ENCODE measurements at regions not wholly inside any gene's neighbourhood (a gene's known extent, or its start where the extent isn't known, plus 50 kb on each side); places are given as distances from the start of the nearest gene placed in this dataset.

DNA sequence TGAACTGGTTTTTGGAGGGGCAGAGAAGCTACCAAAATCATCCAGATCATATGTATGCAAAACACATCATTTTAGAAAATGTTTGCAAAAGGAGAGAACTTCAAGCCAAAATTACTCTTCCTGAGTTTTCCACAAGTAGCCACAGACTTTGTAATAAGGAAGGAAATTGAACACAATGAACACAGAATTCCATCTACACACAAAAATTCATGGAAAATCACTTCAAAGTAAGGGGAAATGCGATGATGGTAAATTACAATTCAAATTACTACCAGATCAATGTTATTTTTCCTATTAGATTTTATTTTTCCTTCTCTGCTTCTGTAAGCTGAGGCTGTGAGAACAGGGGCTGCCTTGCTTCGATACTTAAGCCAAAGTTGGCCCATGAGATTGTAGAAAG, 172.1 kb upstream of the ARL4C start:
- Histone ChIP-seq H3K36me3 (ENCODE audit: control insufficient read depth in 1 of 2, insufficient read depth in 2 of 2, low read length in 2 of 2) (no peaks in the 10 kb centered on the region), H3K4me1 (ENCODE audit: control insufficient read depth in 1 of 2, insufficient read depth in 2 of 2, low read length in 2 of 2) (no peaks in the 10 kb centered on the region), H3K27me3 (ENCODE audit: low read depth, low read length) (no peaks in the 10 kb centered on the region), H3K27ac (ENCODE audit: low read length) (no peak overlapping the region), H3K9me3 (ENCODE audit: control insufficient read depth in 1 of 2, low read length in 2 of 2) (peaks cover 0 to 9% of the 10 kb centered on the region in 2 donors), H3K4me3 (ENCODE audit: low read depth in 1 of 2, low read length in 2 of 2) (no peak overlapping the region)

DNA sequence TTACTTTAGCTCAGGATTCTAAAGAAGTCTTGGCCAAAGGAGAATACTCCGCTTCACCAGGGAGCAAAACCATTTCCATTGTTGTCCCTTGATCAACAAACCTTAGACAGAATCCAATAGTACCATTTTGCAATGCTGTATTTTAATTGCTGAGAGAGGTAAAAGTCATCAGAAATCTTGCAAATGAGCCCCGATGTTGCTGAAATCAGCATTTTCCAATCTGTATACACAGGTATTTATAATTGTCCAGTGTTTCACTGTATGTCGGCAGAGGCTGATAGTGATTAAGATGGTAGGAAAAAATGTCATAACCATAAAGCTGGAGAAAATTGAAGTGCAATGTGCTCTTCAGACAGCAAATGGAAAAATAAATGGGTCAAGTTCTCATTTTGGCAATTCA, 170.0 kb upstream of the ARL4C start:
- Histone ChIP-seq H3K9me3 (ENCODE audit: control insufficient read depth in 1 of 2, low read length in 2 of 2) (peaks cover 0 to 9% of the 10 kb centered on the region in 2 donors), H3K4me3 (ENCODE audit: low read depth in 1 of 2, low read length in 2 of 2) (no peak overlapping the region), H3K36me3 (ENCODE audit: control insufficient read depth in 1 of 2, insufficient read depth in 2 of 2, low read length in 2 of 2) (no peaks in the 10 kb centered on the region), H3K4me1 (ENCODE audit: control insufficient read depth in 1 of 2, insufficient read depth in 2 of 2, low read length in 2 of 2) (no peaks in the 10 kb centered on the region), H3K27me3 (ENCODE audit: low read depth, low read length) (no peaks in the 10 kb centered on the region), H3K27ac (ENCODE audit: low read length) (no peak overlapping the region)

DNA sequence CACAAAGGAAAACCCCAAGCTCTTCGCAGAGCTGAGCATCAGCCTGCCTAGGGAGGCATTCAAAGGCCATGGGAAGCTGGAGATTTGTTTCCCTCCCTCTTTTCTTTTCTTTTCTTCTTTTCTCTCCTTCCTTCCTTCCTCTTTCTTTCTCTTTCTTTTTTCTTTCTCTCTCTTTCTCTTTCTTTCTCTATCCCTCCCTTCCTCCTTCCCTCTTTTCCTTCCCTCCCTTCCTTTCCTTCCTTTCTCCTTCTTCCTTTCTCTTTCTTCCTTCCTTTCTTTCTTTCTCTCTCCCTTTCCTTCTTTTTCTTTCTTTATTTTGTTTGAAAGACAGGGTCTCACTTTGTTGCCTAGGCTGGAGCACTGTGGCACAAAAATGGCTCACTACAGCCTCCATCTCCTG, 168.4 kb upstream of the ARL4C start:
- H3K4me1 ChIP-seq (ENCODE audit: control insufficient read depth in 1 of 2, insufficient read depth in 2 of 2, low read length in 2 of 2) = no peaks in the 10 kb centered on the region
- H3K27me3 ChIP-seq (ENCODE audit: low read depth, low read length) = no peaks in the 10 kb centered on the region
- H3K36me3 ChIP-seq (ENCODE audit: control insufficient read depth in 1 of 2, insufficient read depth in 2 of 2, low read length in 2 of 2) = no peaks in the 10 kb centered on the region
- H3K4me3 ChIP-seq (ENCODE audit: low read depth in 1 of 2, low read length in 2 of 2) = no peak overlapping the region
- peaks cover 0 to 9% of the 10 kb centered on the region in 2 donors for H3K9me3 ChIP-seq (ENCODE audit: control insufficient read depth in 1 of 2, low read length in 2 of 2)
- H3K27ac ChIP-seq (ENCODE audit: low read length) = no peak overlapping the region

DNA sequence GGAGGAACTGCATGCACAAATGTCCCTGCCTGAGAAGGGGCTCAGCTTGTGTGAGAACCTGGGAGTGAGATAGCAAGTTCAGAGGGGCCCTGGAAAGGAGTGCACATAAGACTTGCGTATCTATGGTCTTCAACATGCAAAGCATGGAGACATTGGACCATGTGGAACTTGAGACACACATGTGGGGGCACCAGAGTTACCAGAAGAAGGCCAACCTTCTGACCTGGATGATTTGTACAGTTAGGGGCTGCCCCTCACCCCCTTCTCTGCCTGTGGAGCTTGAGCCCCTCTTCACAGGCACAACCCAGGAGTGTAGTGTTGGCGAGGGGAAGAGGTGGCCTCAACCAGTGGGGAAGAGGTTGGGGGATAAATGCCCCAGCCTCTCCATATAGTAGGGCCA, 165.0 kb upstream of the ARL4C start:
- H3K4me3 ChIP-seq (ENCODE audit: low read depth in 1 of 2, low read length in 2 of 2) = no peak overlapping the region
- peaks cover 0 to 9% of the 10 kb centered on the region in 2 donors for H3K9me3 ChIP-seq (ENCODE audit: control insufficient read depth in 1 of 2, low read length in 2 of 2)
- no peak overlapping the region for H3K27ac ChIP-seq (ENCODE audit: low read length)
- H3K4me1 ChIP-seq (ENCODE audit: control insufficient read depth in 1 of 2, insufficient read depth in 2 of 2, low read length in 2 of 2) = no peaks in the 10 kb centered on the region
- H3K36me3 ChIP-seq (ENCODE audit: control insufficient read depth in 1 of 2, insufficient read depth in 2 of 2, low read length in 2 of 2) = no peaks in the 10 kb centered on the region
- H3K27me3 ChIP-seq (ENCODE audit: low read depth, low read length) = no peaks in the 10 kb centered on the region

DNA sequence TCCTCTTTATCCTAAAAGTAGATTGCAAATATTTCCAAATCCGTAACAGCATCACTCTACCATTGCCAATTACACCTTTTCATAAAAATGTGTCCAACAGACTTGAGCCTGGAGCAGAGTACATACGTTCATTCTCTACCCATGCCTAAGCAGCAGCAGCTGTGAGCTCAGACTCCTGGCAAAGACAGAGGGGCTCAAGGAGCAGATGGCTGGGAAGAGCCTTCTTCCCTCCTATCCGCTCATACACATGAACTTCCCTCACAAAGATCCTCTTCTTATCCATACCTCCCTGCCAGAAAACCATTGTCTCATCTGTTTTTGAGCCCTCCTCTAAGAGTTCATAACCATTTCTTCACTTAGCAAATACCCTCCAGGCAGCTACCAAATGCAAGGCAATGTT, 164.3 kb upstream of the ARL4C start:
- Histone ChIP-seq H3K4me3 (ENCODE audit: low read depth in 1 of 2, low read length in 2 of 2) (no peak overlapping the region), H3K27me3 (ENCODE audit: low read depth, low read length) (no peaks in the 10 kb centered on the region), H3K36me3 (ENCODE audit: control insufficient read depth in 1 of 2, insufficient read depth in 2 of 2, low read length in 2 of 2) (no peaks in the 10 kb centered on the region), H3K9me3 (ENCODE audit: control insufficient read depth in 1 of 2, low read length in 2 of 2) (peaks cover 0 to 9% of the 10 kb centered on the region in 2 donors), H3K27ac (ENCODE audit: low read length) (no peak overlapping the region), H3K4me1 (ENCODE audit: control insufficient read depth in 1 of 2, insufficient read depth in 2 of 2, low read length in 2 of 2) (no peaks in the 10 kb centered on the region)

DNA sequence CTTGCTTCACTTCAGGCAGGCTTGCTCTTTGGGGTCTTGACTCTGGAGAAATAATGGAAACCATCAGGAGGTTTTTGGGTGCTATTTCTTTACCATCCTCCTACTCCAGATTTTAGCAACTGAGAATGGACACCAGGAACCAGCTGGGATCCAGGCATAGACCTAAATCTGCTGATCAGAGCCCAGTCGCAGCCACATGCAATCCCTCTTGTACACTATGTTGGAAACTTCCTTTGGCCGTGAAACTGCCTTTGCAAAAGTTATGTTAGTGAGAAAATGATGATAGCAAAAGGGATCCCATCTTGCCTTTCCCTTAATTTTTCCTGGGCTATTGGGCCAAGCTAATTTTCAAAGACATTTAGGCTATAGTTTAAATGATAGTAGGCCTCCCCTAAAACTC, 158.8 kb upstream of the ARL4C start:
- H3K4me3 ChIP-seq (ENCODE audit: low read depth in 1 of 2, low read length in 2 of 2) = no peak overlapping the region
- no peaks in the 10 kb centered on the region for H3K27me3 ChIP-seq (ENCODE audit: low read depth, low read length)
- no peak overlapping the region for H3K27ac ChIP-seq (ENCODE audit: low read length)
- H3K4me1 ChIP-seq (ENCODE audit: control insufficient read depth in 1 of 2, insufficient read depth in 2 of 2, low read length in 2 of 2) = no peaks in the 10 kb centered on the region
- no peaks in the 10 kb centered on the region for H3K36me3 ChIP-seq (ENCODE audit: control insufficient read depth in 1 of 2, insufficient read depth in 2 of 2, low read length in 2 of 2)
- H3K9me3 ChIP-seq (ENCODE audit: control insufficient read depth in 1 of 2, low read length in 2 of 2) = no peaks in the 10 kb centered on the region

DNA sequence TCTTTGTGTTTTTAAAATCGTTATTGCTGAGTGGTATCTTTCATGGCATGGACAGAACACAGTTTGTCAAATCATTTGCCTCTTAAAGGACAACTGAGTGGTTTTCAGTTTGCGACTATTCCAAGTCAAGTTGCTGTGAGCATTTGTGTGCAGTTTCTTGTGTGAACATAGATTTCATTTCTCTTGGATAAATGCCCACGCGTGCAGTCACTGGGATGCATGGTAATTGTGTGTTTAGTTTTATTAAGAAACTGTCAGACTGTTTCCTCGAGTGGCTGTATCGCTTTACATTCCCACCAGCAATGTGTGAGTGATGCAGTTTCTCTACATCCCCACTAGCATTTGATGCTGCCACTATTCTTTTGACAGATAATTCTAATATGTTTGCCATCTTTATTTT, 154.0 kb upstream of the ARL4C start:
- Histone ChIP-seq H3K27ac (ENCODE audit: low read length) (no peak overlapping the region), H3K9me3 (ENCODE audit: control insufficient read depth in 1 of 2, low read length in 2 of 2) (no peaks in the 10 kb centered on the region), H3K27me3 (ENCODE audit: low read depth, low read length) (no peaks in the 10 kb centered on the region), H3K36me3 (ENCODE audit: control insufficient read depth in 1 of 2, insufficient read depth in 2 of 2, low read length in 2 of 2) (no peaks in the 10 kb centered on the region), H3K4me3 (ENCODE audit: low read depth in 1 of 2, low read length in 2 of 2) (no peak overlapping the region), H3K4me1 (ENCODE audit: control insufficient read depth in 1 of 2, insufficient read depth in 2 of 2, low read length in 2 of 2) (no peaks in the 10 kb centered on the region)

DNA sequence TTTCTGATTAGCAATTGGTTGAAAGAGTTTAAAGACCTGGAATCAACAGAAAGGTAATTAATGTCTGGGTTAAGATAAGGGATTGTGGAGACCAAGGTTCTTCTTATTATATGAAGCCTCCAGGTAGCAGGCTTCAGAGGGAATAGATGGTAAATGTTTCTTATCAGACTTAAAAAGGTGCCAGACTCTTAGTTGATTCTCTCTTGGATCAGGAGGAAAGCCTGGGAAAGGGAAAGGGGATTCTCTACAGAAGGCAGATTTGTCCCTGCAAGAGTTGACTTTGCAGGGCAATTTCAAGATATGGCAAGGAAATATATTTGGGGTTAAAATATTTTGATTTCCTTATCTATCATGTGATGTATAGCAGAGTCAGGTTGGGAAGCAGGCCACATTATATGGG, 153.1 kb upstream of the ARL4C start:
- Histone ChIP-seq H3K27ac (ENCODE audit: low read length) (no peak overlapping the region), H3K27me3 (ENCODE audit: low read depth, low read length) (no peaks in the 10 kb centered on the region), H3K36me3 (ENCODE audit: control insufficient read depth in 1 of 2, insufficient read depth in 2 of 2, low read length in 2 of 2) (no peaks in the 10 kb centered on the region), H3K9me3 (ENCODE audit: control insufficient read depth in 1 of 2, low read length in 2 of 2) (no peaks in the 10 kb centered on the region), H3K4me3 (ENCODE audit: low read depth in 1 of 2, low read length in 2 of 2) (no peak overlapping the region), H3K4me1 (ENCODE audit: control insufficient read depth in 1 of 2, insufficient read depth in 2 of 2, low read length in 2 of 2) (no peaks in the 10 kb centered on the region)

DNA sequence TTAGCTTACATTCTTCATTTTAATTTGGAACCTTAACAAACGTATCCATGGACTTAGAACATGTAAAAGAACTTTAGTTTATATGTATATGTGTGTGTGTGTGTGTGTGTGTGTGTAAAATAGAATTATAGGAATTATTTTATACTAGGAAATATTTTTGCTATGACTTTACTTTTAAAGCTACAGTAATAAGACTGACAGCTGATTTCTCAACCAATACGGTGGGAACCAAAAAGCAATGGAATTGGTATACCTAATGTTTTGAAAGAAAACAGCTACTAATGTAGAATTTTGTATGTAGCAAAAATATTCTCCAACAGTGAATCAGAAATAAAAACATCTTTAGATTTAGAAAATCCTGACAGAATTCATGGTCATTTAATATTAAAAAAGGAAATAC, 146.5 kb upstream of the ARL4C start:
- Histone ChIP-seq H3K9me3 (ENCODE audit: control insufficient read depth in 1 of 2, low read length in 2 of 2) (peaks cover 0 to 7% of the 10 kb centered on the region in 2 donors), H3K4me1 (ENCODE audit: control insufficient read depth in 1 of 2, insufficient read depth in 2 of 2, low read length in 2 of 2) (no peaks in the 10 kb centered on the region), H3K4me3 (ENCODE audit: low read depth in 1 of 2, low read length in 2 of 2) (no peak overlapping the region), H3K27me3 (ENCODE audit: low read depth, low read length) (no peaks in the 10 kb centered on the region), H3K27ac (ENCODE audit: low read length) (no peak overlapping the region), H3K36me3 (ENCODE audit: control insufficient read depth in 1 of 2, insufficient read depth in 2 of 2, low read length in 2 of 2) (no peaks in the 10 kb centered on the region)

DNA sequence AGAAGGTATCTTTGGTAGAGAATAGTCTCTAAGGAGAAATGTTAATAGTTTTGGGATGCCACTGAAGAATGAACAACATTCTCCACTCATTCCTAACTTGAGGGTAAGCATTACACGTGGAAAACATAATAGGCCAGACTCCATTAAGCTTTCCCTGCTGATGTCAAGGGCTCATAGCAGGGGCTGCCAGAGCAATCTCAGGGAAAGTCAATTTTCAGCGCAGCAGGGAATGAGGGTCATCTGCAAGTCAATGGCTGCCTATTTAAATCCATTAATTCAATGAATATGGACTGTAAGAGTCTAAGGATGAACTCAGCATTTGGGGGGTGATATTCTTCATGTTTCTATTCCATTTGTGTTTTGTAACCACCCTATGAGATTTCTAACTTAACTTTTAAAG, 144.2 kb upstream of the ARL4C start:
- Histone ChIP-seq H3K27ac (ENCODE audit: low read length) (no peak overlapping the region), H3K4me3 (ENCODE audit: low read depth in 1 of 2, low read length in 2 of 2) (no peak overlapping the region), H3K9me3 (ENCODE audit: control insufficient read depth in 1 of 2, low read length in 2 of 2) (peaks cover 0 to 7% of the 10 kb centered on the region in 2 donors), H3K4me1 (ENCODE audit: control insufficient read depth in 1 of 2, insufficient read depth in 2 of 2, low read length in 2 of 2) (no peaks in the 10 kb centered on the region), H3K36me3 (ENCODE audit: control insufficient read depth in 1 of 2, insufficient read depth in 2 of 2, low read length in 2 of 2) (no peaks in the 10 kb centered on the region), H3K27me3 (ENCODE audit: low read depth, low read length) (no peaks in the 10 kb centered on the region)

DNA sequence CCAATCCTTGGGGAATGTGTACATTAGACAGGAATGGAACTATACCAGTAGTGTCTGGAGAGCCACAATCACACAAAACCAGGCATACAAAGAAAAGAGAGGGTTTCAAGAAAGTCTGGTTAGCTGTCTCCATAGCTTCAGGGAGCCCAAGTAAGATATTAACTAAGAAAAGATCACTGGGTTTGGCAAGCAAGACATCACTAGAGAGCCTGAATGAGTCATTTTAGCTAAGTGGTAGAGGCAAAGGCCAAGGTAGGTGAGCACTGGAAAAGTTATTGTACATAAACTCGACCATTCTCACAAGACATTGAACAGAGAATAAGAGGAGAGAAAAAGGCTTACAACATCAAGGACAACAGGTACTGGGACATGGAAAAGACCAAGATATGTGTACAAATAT, 143.8 kb upstream of the ARL4C start:
- no peaks in the 10 kb centered on the region for H3K27me3 ChIP-seq (ENCODE audit: low read depth, low read length)
- H3K4me1 ChIP-seq (ENCODE audit: control insufficient read depth in 1 of 2, insufficient read depth in 2 of 2, low read length in 2 of 2) = no peaks in the 10 kb centered on the region
- H3K36me3 ChIP-seq (ENCODE audit: control insufficient read depth in 1 of 2, insufficient read depth in 2 of 2, low read length in 2 of 2) = no peaks in the 10 kb centered on the region
- no peak overlapping the region for H3K4me3 ChIP-seq (ENCODE audit: low read depth in 1 of 2, low read length in 2 of 2)
- no peak overlapping the region for H3K27ac ChIP-seq (ENCODE audit: low read length)
- H3K9me3 ChIP-seq (ENCODE audit: control insufficient read depth in 1 of 2, low read length in 2 of 2) = peaks cover 0 to 7% of the 10 kb centered on the region in 2 donors

DNA sequence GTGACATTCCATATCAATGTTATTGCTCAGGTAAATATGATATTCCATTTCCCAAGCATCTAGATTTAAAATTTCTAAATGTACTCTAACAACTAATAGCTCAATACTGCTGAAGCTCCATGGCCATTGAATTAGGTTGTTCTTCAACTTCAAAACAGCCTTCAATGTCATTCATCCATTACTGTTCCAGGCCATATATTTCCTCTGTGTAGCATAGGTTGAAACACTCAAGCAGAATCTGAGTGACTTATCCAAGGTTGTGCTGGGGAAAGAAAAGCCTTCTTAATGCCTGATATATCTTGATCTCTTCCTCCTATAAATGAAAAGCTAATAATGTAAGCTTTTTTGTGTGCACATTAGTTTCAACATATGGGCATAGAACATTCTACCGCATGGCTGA, 142.1 kb upstream of the ARL4C start:
- Histone ChIP-seq H3K36me3 (ENCODE audit: control insufficient read depth in 1 of 2, insufficient read depth in 2 of 2, low read length in 2 of 2) (no peaks in the 10 kb centered on the region), H3K4me3 (ENCODE audit: low read depth in 1 of 2, low read length in 2 of 2) (no peak overlapping the region), H3K9me3 (ENCODE audit: control insufficient read depth in 1 of 2, low read length in 2 of 2) (peaks cover 0 to 5% of the 10 kb centered on the region in 2 donors), H3K27me3 (ENCODE audit: low read depth, low read length) (no peaks in the 10 kb centered on the region), H3K4me1 (ENCODE audit: control insufficient read depth in 1 of 2, insufficient read depth in 2 of 2, low read length in 2 of 2) (no peaks in the 10 kb centered on the region), H3K27ac (ENCODE audit: low read length) (no peak overlapping the region)
